H1 (cell line): ENCODE measurements at regions not wholly inside any gene's neighbourhood (a gene's known extent, or its start where the extent isn't known, plus 50 kb on each side); places are given as distances from the start of the nearest gene placed in this dataset.

Source experiments
- CTCF ChIA-PET: fragments of 300-600 bp; sonication (Branson Sonifier 250); formaldehyde crosslinking; loops from one replicate; lab custom pipeline; 2021; ENCODE audit not compliant: partially characterized antibody; lab: Charles Lee
- POLR2A ChIA-PET: fragments of 300-600 bp; sonication (Branson Sonifier 250); formaldehyde crosslinking; loops from one replicate; lab custom pipeline; 2021; ENCODE audit warnings: inconsistent platforms; ENCODE audit not compliant: partially characterized antibody; lab: Charles Lee
- DNase-seq, 2 experiments: peaks; one replicate each; pipeline versions ENCODE4 v3.0.0 to v3.0.0-alpha.2; 2010 to 2022; ENCODE audit warnings: low spot score in 2 of 2, low read depth in 1 of 2, mixed read lengths in 1 of 2
- FAIRE-seq: peaks from 2 replicates; lab custom pipeline; 2011; peaks lifted over from hg19 to GRCh38; lab: Jason Lieb, UNC
- H2AFZ ChIP-seq: 2 replicates; pipeline ENCODE4 v1.8.1; 2012; ENCODE audit warnings: low read length, inconsistent platforms
- H2AK5ac ChIP-seq: 2 replicates; pipeline ENCODE4 v1.6.1; 2013; ENCODE audit warnings: low read depth, low read length
- H2BK120ac ChIP-seq: replicated peaks from 2 replicates; pipeline ENCODE3; 2013; ENCODE audit warnings: low read depth, low read length, inconsistent platforms
- H2BK12ac ChIP-seq: 2 replicates; pipeline ENCODE4 v1.6.1; 2013; ENCODE audit warnings: low read depth, low read length
- H2BK15ac ChIP-seq: 2 replicates; pipeline ENCODE4 v1.6.1; 2013; ENCODE audit warnings: low read length
- H2BK20ac ChIP-seq: 2 replicates; pipeline ENCODE4 v1.6.1; 2013; ENCODE audit warnings: low read length
- H2BK5ac ChIP-seq: 2 replicates; pipeline ENCODE4 v1.6.1; 2013; ENCODE audit warnings: low read depth, low read length
- H3K14ac ChIP-seq: 2 replicates; pipeline ENCODE4 v1.6.1; 2013; ENCODE audit warnings: inconsistent platforms; ENCODE audit not compliant: insufficient read length
- H3K18ac ChIP-seq: 2 replicates; pipeline ENCODE4 v1.6.1; 2013; ENCODE audit warnings: low read length; ENCODE audit errors: extremely low read depth
- H3K23ac ChIP-seq: 2 replicates; pipeline ENCODE4 v1.6.1; 2013; ENCODE audit warnings: inconsistent platforms; ENCODE audit not compliant: insufficient read length
- H3K23me2 ChIP-seq: 2 replicates; pipeline ENCODE4 v1.6.1; 2013; ENCODE audit warnings: low read depth, low read length
- H3K27ac ChIP-seq: 2 replicates; pipeline ENCODE4 v1.6.1; 2011; ENCODE audit warnings: low read depth, low read length, inconsistent platforms
- H3K27me3 ChIP-seq, 4 experiments: replicated peaks in 1 of 4; 1 replicate in 1 of 4; 2 replicates in 3 of 4; pipeline versions ENCODE4 v1.6.1 to v1.8.1; 2011 to 2013; ENCODE audit warnings: low read length in 3 of 4, mild to moderate bottlenecking in 3 of 4, inconsistent platforms in 2 of 4, mixed read lengths in 2 of 4, moderate library complexity in 1 of 4; ENCODE audit not compliant: control insufficient read depth in 3 of 4, insufficient read depth in 3 of 4; ENCODE audit errors: extremely low read depth in 1 of 4
- H3K36me3 ChIP-seq, 4 experiments: 2 replicates each; pipeline versions ENCODE4 v1.6.1 to v1.8.1; 2011 to 2013; ENCODE audit warnings: mild to moderate bottlenecking in 4 of 4, low read length in 3 of 4, moderate library complexity in 2 of 4, control low read depth in 1 of 4, inconsistent platforms in 1 of 4; ENCODE audit not compliant: insufficient read depth in 4 of 4, control insufficient read depth in 2 of 4
- H3K4ac ChIP-seq: replicated peaks from 2 replicates; pipeline ENCODE3; 2013; ENCODE audit warnings: low read length, low read depth, mixed read lengths, inconsistent platforms; ENCODE audit not compliant: insufficient read length
- H3K4me1 ChIP-seq, 4 experiments: replicated peaks in 1 of 4; 1 replicate in 1 of 4; 2 replicates in 3 of 4; pipeline versions ENCODE4 v1.6.1 to v1.8.1; 2011 to 2013; ENCODE audit warnings: low read length in 3 of 4, inconsistent platforms in 2 of 4, mixed read lengths in 1 of 4; ENCODE audit not compliant: insufficient read depth in 4 of 4, control insufficient read depth in 3 of 4
- H3K4me2 ChIP-seq, 2 experiments: 2 replicates each; pipeline versions ENCODE4 v1.6.1 to v1.8.1; 2011 to 2013; ENCODE audit warnings: low read depth in 2 of 2, low read length in 2 of 2, control low read depth in 1 of 2, inconsistent platforms in 1 of 2, mild to moderate bottlenecking in 1 of 2; ENCODE audit not compliant: insufficient read depth in 1 of 2
- H3K4me3 ChIP-seq, 4 experiments: fragments of 200-600, 300-600 bp in 1 of 4; sonication (generic), shearing (Covaris generic), sonication (Bioruptor Twin) in 1 of 4; 2 replicates each; pipeline versions ENCODE4 v1.5.1 to v1.8.1; 2011 to 2016; ENCODE audit warnings: low read length in 4 of 4, low read depth in 3 of 4, control low read depth in 2 of 4, inconsistent platforms in 2 of 4, mild to moderate bottlenecking in 2 of 4, mixed read lengths in 1 of 4, moderate library complexity in 1 of 4; ENCODE audit not compliant: insufficient read depth in 2 of 4; ENCODE audit errors: extremely low read depth in 1 of 4
- H3K56ac ChIP-seq: replicated peaks from 2 replicates; pipeline ENCODE3; 2013; ENCODE audit warnings: low read depth, mild to moderate bottlenecking, mixed read lengths, low read length, inconsistent platforms; ENCODE audit not compliant: insufficient read length
- H3K79me1 ChIP-seq: 2 replicates; pipeline ENCODE4 v1.6.1; 2013; ENCODE audit warnings: low read depth, low read length, control low read depth
- H3K79me2 ChIP-seq, 2 experiments: 2 replicates each; pipeline versions ENCODE4 v1.6.1 to v1.8.1; 2012 to 2013; ENCODE audit warnings: low read length in 2 of 2, mild to moderate bottlenecking in 2 of 2, inconsistent platforms in 1 of 2; ENCODE audit not compliant: insufficient read depth in 2 of 2, control insufficient read depth in 1 of 2
- H3K9ac ChIP-seq, 4 experiments: replicated peaks in 1 of 4; 1 replicate in 1 of 4; 2 replicates in 3 of 4; pipeline versions ENCODE4 v1.6.1 to v1.8.1; 2011 to 2013; ENCODE audit warnings: low read depth in 3 of 4, low read length in 3 of 4, control low read depth in 2 of 4, mild to moderate bottlenecking in 2 of 4, moderate library complexity in 2 of 4, inconsistent platforms in 1 of 4; ENCODE audit errors: extremely low read depth in 1 of 4
- H3K9me3 ChIP-seq, 2 experiments: 2 replicates each; pipeline versions ENCODE4 v1.6.1 to v1.8.1; 2012 to 2013; ENCODE audit warnings: mild to moderate bottlenecking in 2 of 2, moderate library complexity in 2 of 2, control low read depth in 1 of 2, inconsistent platforms in 1 of 2, low read depth in 1 of 2, low read length in 1 of 2, mixed read lengths in 1 of 2; ENCODE audit not compliant: insufficient read depth in 2 of 2
- H4K20me1 ChIP-seq, 2 experiments: replicated peaks in 1 of 2; 2 replicates each; pipeline versions ENCODE3 to v1.8.1; 2011 to 2013; ENCODE audit warnings: inconsistent platforms in 2 of 2, low read length in 2 of 2, mild to moderate bottlenecking in 1 of 2; ENCODE audit not compliant: insufficient read depth in 2 of 2, control insufficient read depth in 1 of 2
- H4K5ac ChIP-seq: 2 replicates; pipeline ENCODE4 v1.6.1; 2013; ENCODE audit warnings: low read length, low read depth, mixed read lengths, inconsistent platforms; ENCODE audit not compliant: insufficient read length
- H4K8ac ChIP-seq: 2 replicates; pipeline ENCODE4 v1.8.0; 2013; ENCODE audit warnings: mild to moderate bottlenecking, moderate library complexity, low read length, inconsistent platforms; ENCODE audit not compliant: insufficient read depth; ENCODE audit errors: extremely low read depth
- H4K91ac ChIP-seq: replicated peaks from 2 replicates; pipeline ENCODE3; 2013; ENCODE audit warnings: low read length, mixed read lengths, inconsistent platforms; ENCODE audit not compliant: insufficient read length
- ATF2 ChIP-seq: IDR thresholded peaks from 2 replicates; pipeline ENCODE4 v1.6.1; 2012; ENCODE audit warnings: low read length, inconsistent platforms
- CTCF ChIP-seq, 3 experiments: IDR thresholded peaks; 1 replicate in 2 of 3; 2 replicates in 1 of 3; pipeline versions ENCODE4 v1.5.1 to v1.6.1; 2011; ENCODE audit warnings: low read length in 3 of 3, mild to moderate bottlenecking in 3 of 3, inconsistent platforms in 2 of 3, low read depth in 1 of 3, moderate library complexity in 1 of 3; ENCODE audit not compliant: insufficient read depth in 1 of 3; ENCODE audit errors: control extremely low read depth in 1 of 3
- RAD21 ChIP-seq, 2 experiments: IDR thresholded peaks in 1 of 2; conservative IDR thresholded peaks in 1 of 2; 2 replicates each; pipeline ENCODE4 v1.6.1; 2011; ENCODE audit warnings: low read depth in 2 of 2, low read length in 2 of 2, improper control_type of control experiment in 1 of 2, inconsistent platforms in 1 of 2, mild to moderate bottlenecking in 1 of 2, moderate library complexity in 1 of 2
- WGBS, 2 experiments: shearing (Covaris generic) in 1 of 2; methylation state at CpG; one replicate each; pipeline versions ENCODE4 v1.1.6 to v1.1.7; 2013 to 2015; ENCODE audit warnings: low lambda C conversion rate in 2 of 2, mixed read lengths in 2 of 2, inconsistent platforms in 1 of 2, low coverage in 1 of 2, missing lambda C conversion rate in 1 of 2; ENCODE audit not compliant: insufficient replicate concordance in 2 of 2, insufficient coverage in 1 of 2, insufficient read length in 1 of 2; ENCODE audit errors: extremely low coverage in 1 of 2, missing lambda C conversion rate in 1 of 2; 5-methylcytosine and 5-hydroxymethylcytosine counted together

GRCh38 chr7:33674804-33675411 is 230.4 kb upstream of the BMPER start:
- Histone ChIP-seq H3K4me2 (peak overlapping the region in 1 of 2 experiments; percentile 15; a peak in 1 of 4 replicates), H3K79me2 (no peaks in the 10 kb centered on the region), H2BK12ac (no peak overlapping the region), H3K23ac (no peak overlapping the region), H4K8ac (no peak overlapping the region), H4K20me1 (no peaks in the 10 kb centered on the region), H3K27me3 (no peaks in the 10 kb centered on the region), H2BK5ac (no peak overlapping the region), H3K23me2 (no peaks in the 10 kb centered on the region), H4K5ac (no peak overlapping the region), H2AFZ (no peak overlapping the region), H3K4me1 (peaks cover 0 to 15% (median 4%) of the 10 kb centered on the region in 4 experiments; a peak in 5 of 7 replicates), H3K36me3 (no peaks in the 10 kb centered on the region), H2AK5ac (peak overlapping the region; percentile 32; the same call in 1 of the 2 replicates), H3K56ac (no peak overlapping the region), H3K9ac (no peak overlapping the region), H2BK15ac (no peak overlapping the region), H3K4me3 (no peak overlapping the region), H3K18ac (no peak overlapping the region), H3K79me1 (no peaks in the 10 kb centered on the region), H3K27ac (no peak overlapping the region), H2BK20ac (no peak overlapping the region), H3K9me3 (no peaks in the 10 kb centered on the region), H2BK120ac (no peak overlapping the region), H3K4ac (no peak overlapping the region), H3K14ac (no peak overlapping the region), H4K91ac (no peak overlapping the region)
- no peak for DNase-seq
- TF ChIP-seq RAD21 (IDR thresholded peaks at IDR 0.05 in 1 of 2, conservative IDR thresholded peaks at IDR 0.05 in 1 of 2; ENCODE audit: low read depth in 2 of 2, low read length in 2 of 2) = peak; percentile 34 to 42; a peak in 3 of 4 replicates
- TF ChIP-seq ATF2 = no peak
- peak; percentile 21 to 27 (median 24) for TF ChIP-seq CTCF (IDR thresholded peaks at IDR 0.05; ENCODE audit: control extremely low read depth in 1 of 3, insufficient read depth in 1 of 3, low read depth in 1 of 3, low read length in 3 of 3)
- ChIA-PET POLR2A (interaction anchor here (1.5 kb wide), 1 partner anchor 30 kb away, joined by 4 read pairs; no protein-coding TSS in a partner anchor), CTCF (interaction anchor here (0.7 to 4.0 kb wide), 20 partner anchors 8 to 565 kb away, joined by 3 to 24 read pairs (median 4); partner anchors contain the start of gene RP9)
- FAIRE-seq = peak; percentile 19
- 76% methylated on average over 4 of the region's 4 CpGs; no CpG with 5 or more reads in 1 of the 2 experiments for WGBS, 2 experiments
